Endothelial cell of umbilical vein (primary cell): ENCODE measurements at regions not wholly inside any gene's neighbourhood (a gene's known extent, or its start where the extent isn't known, plus 50 kb on each side); places are given as distances from the start of the nearest gene placed in this dataset.
"Not testable (repeated sequence)": the region's sequence is repeated elsewhere in the genome, so short reads cannot be mapped to it uniquely, and the experiment has no call there.

Experiments
- BruUV-seq: library from RNA; stranded (reverse); fragments of 400-500 nt; replicated peaks from 2 replicates; lab custom pipeline; 2021; lab: Mats Ljungman, UMichigan
- CTCF ChIA-PET: fragments of 300-600, 350-600 bp; sonication (Branson Sonifier 250); formaldehyde crosslinking; loops from one replicate; lab custom pipeline; 2021; ENCODE audit warnings: antibody characterized with exemption, inconsistent platforms; lab: Charles Lee
- POLR2A ChIA-PET: fragments of 300-600, 350-600 bp; sonication (Branson Sonifier 250); formaldehyde crosslinking; loops from one replicate; lab custom pipeline; 2021; ENCODE audit warnings: antibody characterized with exemption, inconsistent platforms; lab: Charles Lee
- DNase-seq: peaks from one replicate; pipeline ENCODE4 v3.0.0-alpha.2; 2011; ENCODE audit warnings: low read depth, low spot score
- FAIRE-seq: peaks from 2 replicates; lab custom pipeline; 2011; peaks lifted over from hg19 to GRCh38; lab: Jason Lieb, UNC
- H2AFZ ChIP-seq: 2 replicates; pipeline ENCODE4 v1.6.0; 2012; ENCODE audit warnings: low read depth, low read length, control low read depth, inconsistent platforms
- H3K27ac ChIP-seq: 2 replicates; pipeline ENCODE4 v1.5.1; 2011; ENCODE audit warnings: low read depth, mild to moderate bottlenecking, control low read depth, low read length, moderate library complexity; ENCODE audit not compliant: insufficient read depth
- H3K27me3 ChIP-seq, 2 experiments: 2 replicates each; pipeline versions ENCODE4 v1.6.0 to v1.6.1; 2011; ENCODE audit warnings: low read length in 2 of 2, mixed read lengths in 1 of 2; ENCODE audit not compliant: control insufficient read depth in 2 of 2, insufficient read depth in 2 of 2
- H3K36me3 ChIP-seq, 2 experiments: 2 replicates in 1 of 2; 3 replicates in 1 of 2; pipeline ENCODE4 v1.5.1; 2011; ENCODE audit warnings: low read length in 2 of 2, mild to moderate bottlenecking in 1 of 2, moderate library complexity in 1 of 2; ENCODE audit not compliant: control insufficient read depth in 2 of 2, insufficient read depth in 2 of 2; ENCODE audit errors: extremely low read depth in 1 of 2
- H3K4me1 ChIP-seq: 3 replicates; pipeline ENCODE4 v1.5.1; 2011; ENCODE audit warnings: mild to moderate bottlenecking, low read length; ENCODE audit not compliant: control insufficient read depth, insufficient read depth; ENCODE audit errors: extremely low read depth
- H3K4me2 ChIP-seq: 2 replicates; pipeline ENCODE4 v1.6.1; 2011; ENCODE audit warnings: low read length, control low read depth, mixed read lengths; ENCODE audit not compliant: insufficient read depth
- H3K4me3 ChIP-seq, 3 experiments: fragments of 200-600 bp in 1 of 3; sonication (generic), shearing (Covaris generic) in 1 of 3; replicated peaks in 1 of 3; 2 replicates each; pipeline ENCODE4 v1.5.1; 2011 to 2016; ENCODE audit warnings: control low read depth in 3 of 3, low read length in 3 of 3, mild to moderate bottlenecking in 2 of 3, inconsistent platforms in 1 of 3, low read depth in 1 of 3, moderate library complexity in 1 of 3; ENCODE audit not compliant: insufficient read depth in 1 of 3
- H3K79me2 ChIP-seq: 2 replicates; pipeline ENCODE4 v1.6.0; 2012; ENCODE audit warnings: low read length, inconsistent platforms; ENCODE audit not compliant: control insufficient read depth, insufficient read depth
- H3K9ac ChIP-seq: replicated peaks from 2 replicates; pipeline ENCODE3; 2011; ENCODE audit warnings: low read length, control low read depth; ENCODE audit not compliant: insufficient read depth; ENCODE audit errors: extremely low read depth
- H3K9me1 ChIP-seq: replicated peaks from 3 replicates; pipeline ENCODE4 v1.6.0; 2011; ENCODE audit warnings: mild to moderate bottlenecking, low read length; ENCODE audit not compliant: control insufficient read depth, insufficient read depth; ENCODE audit errors: extremely low read depth
- H3K9me3 ChIP-seq: replicated peaks from 2 replicates; pipeline ENCODE4 v1.5.1; 2012; ENCODE audit warnings: low read length, inconsistent platforms; ENCODE audit not compliant: control insufficient read depth, insufficient read depth
- H4K20me1 ChIP-seq: replicated peaks from 2 replicates; pipeline ENCODE3; 2011; ENCODE audit warnings: mild to moderate bottlenecking, low read length; ENCODE audit not compliant: control insufficient read depth, insufficient read depth; ENCODE audit errors: extremely low read depth
- EZH2 ChIP-seq: IDR thresholded peaks from 2 replicates; pipeline ENCODE4 v1.6.1; 2012; ENCODE audit warnings: borderline replicate concordance, low read depth, mild to moderate bottlenecking, moderate library complexity, low read length, inconsistent platforms; ENCODE audit not compliant: severe bottlenecking
- FOS ChIP-seq: IDR thresholded peaks from 2 replicates; pipeline ENCODE4 v1.6.1; 2011; ENCODE audit warnings: mild to moderate bottlenecking, low read length, moderate library complexity, borderline replicate concordance; ENCODE audit not compliant: insufficient read depth
- GATA2 ChIP-seq: IDR thresholded peaks from 2 replicates; pipeline ENCODE4 v1.7.0; 2011; ENCODE audit warnings: low read depth, mild to moderate bottlenecking, moderate library complexity, mixed read lengths, low read length; ENCODE audit not compliant: insufficient read length, insufficient read depth
- JUN ChIP-seq: IDR thresholded peaks from 2 replicates; pipeline ENCODE4 v1.6.1; 2011; ENCODE audit warnings: borderline replicate concordance, low read depth; ENCODE audit not compliant: insufficient read length, insufficient read depth
- MYC ChIP-seq: IDR thresholded peaks from one replicate; pipeline ENCODE4 v1.6.1; 2011; ENCODE audit warnings: mild to moderate bottlenecking, low read depth, low read length
- POLR2A ChIP-seq: IDR thresholded peaks from 2 replicates; pipeline ENCODE4 v1.6.1; 2012; ENCODE audit warnings: low read depth, mild to moderate bottlenecking, control low read depth, low read length
- POLR2AphosphoS5 ChIP-seq: IDR thresholded peaks from 2 replicates; pipeline ENCODE4 v1.6.1; 2012; ENCODE audit warnings: low read depth, mild to moderate bottlenecking, control low read depth, low read length, moderate library complexity; ENCODE audit not compliant: insufficient read depth
- dilution Hi-C: fragments of 300-500 bp; cut with MboI; formaldehyde crosslinking; loops from one replicate; pipeline ENCODE4 v1.15.0; 2019; ENCODE audit warnings: low sequenced_read_pairs; ENCODE audit not compliant: extremely low pct_ligation_motif_present
- intact Hi-C: fragments of 100-400 bp; cut with micrococcal nuclease; formaldehyde crosslinking; loops from one replicate; pipeline ENCODE4 v1.10.0; 2022
- TF ChIP-seq, protein P1 (sequence below): IDR thresholded peaks from 2 replicates; pipeline ENCODE4 v1.6.1; 2011; ENCODE audit not compliant: insufficient read depth, insufficient read length
- TF ChIP-seq, protein P2 (sequence below), 2 donors: IDR thresholded peaks; 1 replicate in 1 of 2; 2 replicates in 1 of 2; pipeline ENCODE4 v1.5.1; 2011; ENCODE audit warnings: low read length in 2 of 2, mild to moderate bottlenecking in 2 of 2, moderate library complexity in 2 of 2, control low read depth in 1 of 2, inconsistent platforms in 1 of 2, low read depth in 1 of 2; ENCODE audit not compliant: insufficient read depth in 1 of 2; ENCODE audit errors: extremely low read depth in 1 of 2

DNA sequence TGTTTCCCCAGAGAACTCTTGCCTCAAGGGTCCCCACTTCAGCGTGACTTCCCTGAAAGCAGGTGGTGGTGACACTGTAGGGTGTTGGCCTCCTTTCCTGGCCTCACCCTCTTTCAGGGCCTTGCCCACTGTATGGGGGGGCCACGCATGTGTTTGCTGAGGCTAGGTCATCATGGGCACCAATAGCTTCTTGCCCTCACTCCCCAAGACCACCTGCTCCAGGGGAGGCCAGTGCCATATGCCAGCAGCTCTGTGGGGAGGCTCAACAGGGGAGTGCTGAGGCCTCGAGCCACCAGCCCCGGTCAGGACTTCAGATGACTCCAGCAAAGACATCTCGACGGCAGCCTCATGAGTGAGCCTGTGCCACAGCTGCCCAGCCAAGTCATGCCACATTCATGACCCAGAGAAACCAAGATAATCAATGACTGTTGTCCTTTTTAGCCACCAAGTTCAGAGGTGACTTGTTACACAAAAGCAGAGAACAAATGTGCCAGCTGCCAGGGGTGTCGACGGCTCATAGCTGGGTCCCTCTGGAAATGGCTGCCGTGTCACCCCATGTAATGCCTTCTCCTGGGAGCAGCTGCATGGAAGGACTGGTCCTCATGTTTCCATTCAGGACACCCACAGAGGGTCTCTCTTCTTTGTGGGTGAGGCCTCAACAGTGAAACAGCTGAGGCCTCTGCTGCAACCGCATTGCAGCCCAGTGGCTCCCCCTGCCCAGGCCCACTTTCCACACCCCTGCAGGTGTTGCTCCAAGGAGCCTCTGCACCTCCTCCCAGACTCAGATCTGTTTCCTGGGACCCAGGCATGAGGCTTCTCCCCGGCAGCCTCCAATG, 162.2 kb downstream of the LAT start:
- dilution Hi-C loops, H3K9ac ChIP-seq, DNase-seq, BruUV-seq, H3K27me3 ChIP-seq, intact Hi-C loops, H3K79me2 ChIP-seq, H3K27ac ChIP-seq, FAIRE-seq, POLR2A ChIA-PET, H3K4me3 ChIP-seq, H3K9me1 ChIP-seq, H3K4me1 ChIP-seq, H3K4me2 ChIP-seq, CTCF ChIA-PET, H2AFZ ChIP-seq, H4K20me1 ChIP-seq, H3K9me3 ChIP-seq, H3K36me3 ChIP-seq: not testable (repeated sequence)

DNA sequence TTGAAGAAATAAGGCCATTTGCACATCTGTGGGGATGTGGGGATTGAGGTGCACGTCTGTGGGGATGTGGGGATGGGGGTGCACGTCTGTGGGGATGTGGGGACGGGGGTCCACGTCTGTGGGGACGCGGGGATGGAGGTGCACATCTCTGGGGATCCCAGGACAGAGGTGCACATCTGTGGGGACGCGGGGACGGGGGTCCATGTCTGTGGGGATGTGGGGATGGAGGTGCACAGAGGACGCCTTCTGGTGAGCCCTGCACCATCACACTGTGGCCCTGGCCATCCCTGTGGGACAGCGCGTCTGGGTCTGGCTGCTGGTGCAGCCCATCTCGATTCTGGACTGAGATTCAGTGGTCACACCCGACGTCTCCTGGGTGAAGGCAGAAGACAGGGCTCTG, 161.4 kb downstream of the LAT start:
- Histone ChIP-seq H3K9me1 (no peaks in the 10 kb centered on the region), H3K4me2 (no peak overlapping the region), H3K36me3 (no peaks in the 10 kb centered on the region), H3K4me3 (no peak overlapping the region), H3K27me3 (no peaks in the 10 kb centered on the region), H2AFZ (no peak overlapping the region), H3K79me2 (no peaks in the 10 kb centered on the region), H3K9ac (no peak overlapping the region), H4K20me1 (no peaks in the 10 kb centered on the region), H3K9me3 (no peaks in the 10 kb centered on the region), H3K27ac (no peak overlapping the region), H3K4me1 (no peaks in the 10 kb centered on the region)
- BruUV-seq: no TSS peak
- dilution Hi-C loops: no loop called here
- CTCF ChIA-PET: no interaction called here
- intact Hi-C loops: no loop called here
- DNase-seq (no peak), FAIRE-seq (no peak)
- no peak for TF ChIP-seq GATA2
- TF ChIP-seq, protein P1, sequence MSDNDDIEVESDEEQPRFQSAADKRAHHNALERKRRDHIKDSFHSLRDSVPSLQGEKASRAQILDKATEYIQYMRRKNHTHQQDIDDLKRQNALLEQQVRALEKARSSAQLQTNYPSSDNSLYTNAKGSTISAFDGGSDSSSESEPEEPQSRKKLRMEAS: no peak
- no peak for TF ChIP-seq JUN
- no peak for TF ChIP-seq MYC
- TF ChIP-seq FOS: no peak
- TF ChIP-seq EZH2: no peak
- TF ChIP-seq POLR2A: no peak
- TF ChIP-seq POLR2AphosphoS5: no peak
- TF ChIP-seq, protein P2, sequence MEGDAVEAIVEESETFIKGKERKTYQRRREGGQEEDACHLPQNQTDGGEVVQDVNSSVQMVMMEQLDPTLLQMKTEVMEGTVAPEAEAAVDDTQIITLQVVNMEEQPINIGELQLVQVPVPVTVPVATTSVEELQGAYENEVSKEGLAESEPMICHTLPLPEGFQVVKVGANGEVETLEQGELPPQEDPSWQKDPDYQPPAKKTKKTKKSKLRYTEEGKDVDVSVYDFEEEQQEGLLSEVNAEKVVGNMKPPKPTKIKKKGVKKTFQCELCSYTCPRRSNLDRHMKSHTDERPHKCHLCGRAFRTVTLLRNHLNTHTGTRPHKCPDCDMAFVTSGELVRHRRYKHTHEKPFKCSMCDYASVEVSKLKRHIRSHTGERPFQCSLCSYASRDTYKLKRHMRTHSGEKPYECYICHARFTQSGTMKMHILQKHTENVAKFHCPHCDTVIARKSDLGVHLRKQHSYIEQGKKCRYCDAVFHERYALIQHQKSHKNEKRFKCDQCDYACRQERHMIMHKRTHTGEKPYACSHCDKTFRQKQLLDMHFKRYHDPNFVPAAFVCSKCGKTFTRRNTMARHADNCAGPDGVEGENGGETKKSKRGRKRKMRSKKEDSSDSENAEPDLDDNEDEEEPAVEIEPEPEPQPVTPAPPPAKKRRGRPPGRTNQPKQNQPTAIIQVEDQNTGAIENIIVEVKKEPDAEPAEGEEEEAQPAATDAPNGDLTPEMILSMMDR (IDR thresholded peaks at IDR 0.05; ENCODE audit: extremely low read depth in 1 of 2, insufficient read depth in 1 of 2, low read depth in 1 of 2, low read length in 2 of 2): no peak
- POLR2A ChIA-PET: no interaction called here
